ENCODE measurements at regions not wholly inside any gene's neighbourhood (a gene's known extent, or its start where the extent isn't known, plus 50 kb on each side); places are given as distances from the start of the nearest gene placed in this dataset.

GRCh38 chr2:208722731-208723130, 316.1 kb downstream of the PTH2R start:
- no peak for TF ChIP-seq CTCF (IDR thresholded peaks at IDR 0.05)
- TF ChIP-seq ZFX (IDR thresholded peaks at IDR 0.05; ENCODE audit: borderline replicate concordance) = no peak

All from 22Rv1 (cell line).